ENCODE measurements at regions not wholly inside any gene's neighbourhood (a gene's known extent, or its start where the extent isn't known, plus 50 kb on each side); places are given as distances from the start of the nearest gene placed in this dataset.
"Not testable (repeated sequence)": the region's sequence is repeated elsewhere in the genome, so short reads cannot be mapped to it uniquely, and the experiment has no call there.

- Histone ChIP-seq H3K4me1 (ENCODE audit: control insufficient read depth, insufficient read depth, low read length) (no peaks in the 10 kb centered on the region), H3K27ac (ENCODE audit: low read length) (no peak overlapping the region), H3K27me3 (ENCODE audit: control insufficient read depth, insufficient read depth, low read length) (no peaks in the 10 kb centered on the region), H3K4me3 (ENCODE audit: low read depth in 2 of 2, low read length in 2 of 2) (no peak overlapping the region), H3K36me3 (ENCODE audit: control insufficient read depth, insufficient read depth, low read length) (no peaks in the 10 kb centered on the region), H3K9me3 (ENCODE audit: control insufficient read depth, insufficient read depth, low read depth, low read length) (no peaks in the 10 kb centered on the region)
- CTCF ChIA-PET = no interaction called here
- in situ Hi-C loops (cut with HindIII; ENCODE audit: low pct_unique_long_range_greater_than_20kb, low sequenced_read_pairs) (no loop called here), intact Hi-C loops (cut with micrococcal nuclease; ENCODE audit: unreplicated experiment) (no loop called here)
- TF ChIP-seq POLR2AphosphoS5 (IDR thresholded peaks at IDR 0.05; ENCODE audit: low read depth, low read length) (no peak), REST (IDR thresholded peaks at IDR 0.05; ENCODE audit: insufficient read depth in 1 of 2, low read depth in 2 of 2, low read length in 1 of 2) (no peak), TCF7L2 (IDR thresholded peaks at IDR 0.05; ENCODE audit: low read depth, low read length) (no peak), SIN3A (IDR thresholded peaks at IDR 0.05; ENCODE audit: borderline replicate concordance, insufficient read depth, low read depth, low read length) (no peak), CTCF (IDR thresholded peaks at IDR 0.05) (no peak)
- no peak for DNase-seq (ENCODE audit: low read depth, low spot score)
- BruUV-seq (replicated peaks) = no TSS peak
- ATAC-seq = no peak
- POLR2A ChIA-PET = no interaction called here
Observed at GRCh38 chr4:116275006-116275405, 810.4 kb downstream of the TRAM1L1 start.

GRCh38 chr4:116272336-116272735 is 813.0 kb downstream of the TRAM1L1 start:
- BruUV-seq (replicated peaks) = no TSS peak
- TF ChIP-seq REST (IDR thresholded peaks at IDR 0.05; ENCODE audit: insufficient read depth in 1 of 2, low read depth in 2 of 2, low read length in 1 of 2) (no peak), POLR2AphosphoS5 (IDR thresholded peaks at IDR 0.05; ENCODE audit: low read depth, low read length) (no peak), TCF7L2 (IDR thresholded peaks at IDR 0.05; ENCODE audit: low read depth, low read length) (no peak), CTCF (IDR thresholded peaks at IDR 0.05) (no peak), SIN3A (IDR thresholded peaks at IDR 0.05; ENCODE audit: borderline replicate concordance, insufficient read depth, low read depth, low read length) (no peak)
- ChIA-PET POLR2A (no interaction called here), CTCF (no interaction called here)
- H3K36me3 ChIP-seq (ENCODE audit: control insufficient read depth, insufficient read depth, low read length) = no peaks in the 10 kb centered on the region
- DNase-seq (ENCODE audit: low read depth, low spot score) = no peak
- H3K27ac ChIP-seq (ENCODE audit: low read length) = no peak overlapping the region
- in situ Hi-C loops (cut with HindIII; ENCODE audit: low pct_unique_long_range_greater_than_20kb, low sequenced_read_pairs) (no loop called here), intact Hi-C loops (cut with micrococcal nuclease; ENCODE audit: unreplicated experiment) (no loop called here)
- no peaks in the 10 kb centered on the region for H3K27me3 ChIP-seq (ENCODE audit: control insufficient read depth, insufficient read depth, low read length)
- H3K9me3 ChIP-seq (ENCODE audit: control insufficient read depth, insufficient read depth, low read depth, low read length) = no peaks in the 10 kb centered on the region
- no peaks in the 10 kb centered on the region for H3K4me1 ChIP-seq (ENCODE audit: control insufficient read depth, insufficient read depth, low read length)
- ATAC-seq = no peak
- no peak overlapping the region for H3K4me3 ChIP-seq (ENCODE audit: low read depth in 2 of 2, low read length in 2 of 2)

GRCh38 chr4:116260931-116261330 is 824.4 kb downstream of the TRAM1L1 start:
- H3K27ac ChIP-seq (ENCODE audit: low read length); H3K36me3 ChIP-seq (ENCODE audit: control insufficient read depth, insufficient read depth, low read length); in situ Hi-C loops (cut with HindIII; ENCODE audit: low pct_unique_long_range_greater_than_20kb, low sequenced_read_pairs); POLR2A ChIA-PET; DNase-seq (ENCODE audit: low read depth, low spot score); H3K4me1 ChIP-seq (ENCODE audit: control insufficient read depth, insufficient read depth, low read length); BruUV-seq (replicated peaks); H3K9me3 ChIP-seq (ENCODE audit: control insufficient read depth, insufficient read depth, low read depth, low read length); intact Hi-C loops (cut with micrococcal nuclease; ENCODE audit: unreplicated experiment); CTCF ChIA-PET; H3K4me3 ChIP-seq (ENCODE audit: low read depth in 2 of 2, low read length in 2 of 2); H3K27me3 ChIP-seq (ENCODE audit: control insufficient read depth, insufficient read depth, low read length); ATAC-seq: not testable (repeated sequence)
